HL-60 (cell line): ENCODE measurements at regions not wholly inside any gene's neighbourhood (a gene's known extent, or its start where the extent isn't known, plus 50 kb on each side); places are given as distances from the start of the nearest gene placed in this dataset.

ENCODE experiments used
- DNase-seq, 2 experiments: peaks; one replicate each; pipeline ENCODE4 v3.0.0-alpha.2; 2010 to 2020; ENCODE audit warnings: low read depth in 1 of 2, low spot score in 1 of 2
- H3K27ac ChIP-seq: fragments of 250-450 bp; sonication (Bioruptor Pico); replicated peaks from 2 replicates; pipeline ENCODE4 v1.5.1; 2020; ENCODE audit warnings: mild to moderate bottlenecking, moderate library complexity
- H3K27me3 ChIP-seq: fragments of 250-450 bp; sonication (Bioruptor Pico); 2 replicates; pipeline ENCODE4 v1.5.1; 2021; ENCODE audit warnings: mild to moderate bottlenecking, moderate library complexity; ENCODE audit not compliant: insufficient read depth, poor library complexity, severe bottlenecking
- H3K4me3 ChIP-seq: replicated peaks from 2 replicates; pipeline ENCODE4 v1.5.1; 2011; ENCODE audit warnings: mild to moderate bottlenecking, control low read depth, low read length; ENCODE audit not compliant: insufficient read depth
- CTCF ChIP-seq: IDR thresholded peaks from one replicate; pipeline ENCODE4 v1.5.1; 2011; ENCODE audit warnings: low read length, control low read depth, inconsistent platforms; ENCODE audit not compliant: insufficient read depth
- GABPA ChIP-seq: IDR thresholded peaks from 2 replicates; pipeline ENCODE4 v1.6.1; 2012; ENCODE audit warnings: low read depth
- POLR2AphosphoS5 ChIP-seq: IDR thresholded peaks from 2 replicates; pipeline ENCODE4 v1.6.1; 2012; ENCODE audit warnings: low read depth
- SPI1 ChIP-seq: IDR thresholded peaks from 2 replicates; pipeline ENCODE4 v1.6.1; 2012; ENCODE audit warnings: low read depth, mild to moderate bottlenecking, borderline replicate concordance
- TF ChIP-seq, protein P1 (sequence below): IDR thresholded peaks from 2 replicates; pipeline ENCODE4 v1.6.1; 2012; ENCODE audit warnings: low read depth; ENCODE audit not compliant: insufficient replicate concordance

GRCh38 chr5:22916393-22916792 is 63.2 kb upstream of the CDH12 start:
- DNase-seq: no peak
- H3K27ac ChIP-seq: no peak overlapping the region
- TF ChIP-seq POLR2AphosphoS5 (no peak), CTCF (no peak), SPI1 (no peak), GABPA (no peak)
- TF ChIP-seq, protein P1, sequence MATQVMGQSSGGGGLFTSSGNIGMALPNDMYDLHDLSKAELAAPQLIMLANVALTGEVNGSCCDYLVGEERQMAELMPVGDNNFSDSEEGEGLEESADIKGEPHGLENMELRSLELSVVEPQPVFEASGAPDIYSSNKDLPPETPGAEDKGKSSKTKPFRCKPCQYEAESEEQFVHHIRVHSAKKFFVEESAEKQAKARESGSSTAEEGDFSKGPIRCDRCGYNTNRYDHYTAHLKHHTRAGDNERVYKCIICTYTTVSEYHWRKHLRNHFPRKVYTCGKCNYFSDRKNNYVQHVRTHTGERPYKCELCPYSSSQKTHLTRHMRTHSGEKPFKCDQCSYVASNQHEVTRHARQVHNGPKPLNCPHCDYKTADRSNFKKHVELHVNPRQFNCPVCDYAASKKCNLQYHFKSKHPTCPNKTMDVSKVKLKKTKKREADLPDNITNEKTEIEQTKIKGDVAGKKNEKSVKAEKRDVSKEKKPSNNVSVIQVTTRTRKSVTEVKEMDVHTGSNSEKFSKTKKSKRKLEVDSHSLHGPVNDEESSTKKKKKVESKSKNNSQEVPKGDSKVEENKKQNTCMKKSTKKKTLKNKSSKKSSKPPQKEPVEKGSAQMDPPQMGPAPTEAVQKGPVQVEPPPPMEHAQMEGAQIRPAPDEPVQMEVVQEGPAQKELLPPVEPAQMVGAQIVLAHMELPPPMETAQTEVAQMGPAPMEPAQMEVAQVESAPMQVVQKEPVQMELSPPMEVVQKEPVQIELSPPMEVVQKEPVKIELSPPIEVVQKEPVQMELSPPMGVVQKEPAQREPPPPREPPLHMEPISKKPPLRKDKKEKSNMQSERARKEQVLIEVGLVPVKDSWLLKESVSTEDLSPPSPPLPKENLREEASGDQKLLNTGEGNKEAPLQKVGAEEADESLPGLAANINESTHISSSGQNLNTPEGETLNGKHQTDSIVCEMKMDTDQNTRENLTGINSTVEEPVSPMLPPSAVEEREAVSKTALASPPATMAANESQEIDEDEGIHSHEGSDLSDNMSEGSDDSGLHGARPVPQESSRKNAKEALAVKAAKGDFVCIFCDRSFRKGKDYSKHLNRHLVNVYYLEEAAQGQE: no peak
- H3K4me3 ChIP-seq: no peak overlapping the region
- H3K27me3 ChIP-seq: no peaks in the 10 kb centered on the region

GRCh38 chr5:22911019-22911418 is 57.9 kb upstream of the CDH12 start:
- Histone ChIP-seq H3K27ac (no peak overlapping the region), H3K27me3 (no peaks in the 10 kb centered on the region), H3K4me3 (no peak overlapping the region)
- no peak for TF ChIP-seq CTCF
- TF ChIP-seq POLR2AphosphoS5: no peak
- TF ChIP-seq, protein P1: no peak
- TF ChIP-seq SPI1: no peak
- no peak for TF ChIP-seq GABPA
- DNase-seq: no peak

GRCh38 chr5:22910523-22910922 is 57.4 kb upstream of the CDH12 start:
- Histone ChIP-seq H3K4me3 (no peak overlapping the region), H3K27ac (no peak overlapping the region), H3K27me3 (no peaks in the 10 kb centered on the region)
- no peak for TF ChIP-seq CTCF
- no peak for TF ChIP-seq GABPA
- TF ChIP-seq SPI1: no peak
- TF ChIP-seq, protein P1: no peak
- no peak for TF ChIP-seq POLR2AphosphoS5
- no peak for DNase-seq
